A549 (cell line): ENCODE measurements at regions not wholly inside any gene's neighbourhood (a gene's known extent, or its start where the extent isn't known, plus 50 kb on each side); places are given as distances from the start of the nearest gene placed in this dataset.
"Not testable (repeated sequence)": the region's sequence is repeated elsewhere in the genome, so short reads cannot be mapped to it uniquely, and the experiment has no call there.

Source experiments
- ATAC-seq, 2 experiments: fragments of 200-7000 bp in 1 of 2; fragments of >200 bp in 1 of 2; cut with Nextera tagmentation in 1 of 2; cut with Tn5 transposase in 1 of 2; 3 replicates each; pipeline versions ENCODE4 v1.8.0 to v1.9.1; 2018 to 2020; ENCODE audit warnings: mild to moderate bottlenecking in 1 of 2, moderate library complexity in 1 of 2
- CTCF ChIA-PET: fragments of 300-600 bp; sonication (Branson Sonifier 250); formaldehyde crosslinking; extraction: SDS; loops from one replicate; lab custom pipeline; 2021; ENCODE audit warnings: antibody characterized with exemption, inconsistent platforms; lab: Yijun Ruan, JAX
- POLR2A ChIA-PET: fragments of 350-600 bp; formaldehyde crosslinking; extraction: SDS; loops from one replicate; lab custom pipeline; 2021; ENCODE audit warnings: antibody characterized with exemption, inconsistent platforms; lab: Yijun Ruan, JAX
- DNase-seq, 2 experiments: peaks; one replicate each; pipeline versions ENCODE4 v3.0.0 to v3.0.0-alpha.2; 2011 to 2016; ENCODE audit warnings: low read depth in 1 of 2, low spot score in 1 of 2
- FAIRE-seq: peaks from 2 replicates; lab custom pipeline; 2011; peaks lifted over from hg19 to GRCh38; lab: Jason Lieb, UNC
- H3K27ac ChIP-seq, 2 experiments: fragments of >200 bp; sonication (Bioruptor Twin); formaldehyde crosslinking; 3 replicates each; pipeline ENCODE4 v1.5.1; 2016 to 2017
- H3K4me1 ChIP-seq: fragments of >200 bp; sonication (Bioruptor Twin); formaldehyde crosslinking; 3 replicates; pipeline ENCODE4 v1.6.1; 2016
- H3K4me2 ChIP-seq: fragments of >200 bp; sonication (Bioruptor Twin); formaldehyde crosslinking; 3 replicates; pipeline ENCODE4 v1.6.1; 2016
- H3K4me3 ChIP-seq: fragments of >200 bp; sonication (Bioruptor Twin); formaldehyde crosslinking; 3 replicates; pipeline ENCODE4 v1.5.1; 2016
- H3K9me3 ChIP-seq: fragments of >200 bp; sonication (Bioruptor Twin); formaldehyde crosslinking; 3 replicates; pipeline ENCODE4 v1.6.1; 2016
- CBX2 ChIP-seq: fragments of 200-600 bp; sonication (generic); IDR thresholded peaks from 2 replicates; pipeline ENCODE4 v1.6.1; 2016; ENCODE audit warnings: low read depth, mild to moderate bottlenecking, borderline replicate concordance
- CHD2 ChIP-seq: fragments of 150-350 bp; IDR thresholded peaks from 2 replicates; pipeline ENCODE4 v1.6.1; 2014; ENCODE audit warnings: low read length; ENCODE audit not compliant: partially characterized antibody
- EHMT2 ChIP-seq: fragments of 200-600 bp; sonication (generic); IDR thresholded peaks from 2 replicates; pipeline ENCODE4 v1.6.1; 2016; ENCODE audit warnings: antibody characterized with exemption, low read depth, mild to moderate bottlenecking, moderate library complexity
- EP300 ChIP-seq, 2 experiments: fragments of >200 bp; sonication (Bioruptor Twin); formaldehyde crosslinking; IDR thresholded peaks; 2 replicates in 1 of 2; 3 replicates in 1 of 2; pipeline ENCODE4 v1.6.1; 2016 to 2017
- FOSL2 ChIP-seq, 2 experiments: fragments of 450-650 bp in 1 of 2; fragments of >200 bp in 1 of 2; sonication (Bioruptor Twin) in 1 of 2; formaldehyde crosslinking; IDR thresholded peaks; 2 replicates each; pipeline versions ENCODE4 v1.5.0 to v1.6.1; 2016 to 2020; ENCODE audit warnings: mild to moderate bottlenecking in 1 of 2, moderate library complexity in 1 of 2
- HEYL ChIP-seq: fragments of 250-450 bp; sonication (Bioruptor Pico); IDR thresholded peaks from 2 replicates; pipeline ENCODE4 v1.8.0; 2021; ENCODE audit warnings: mild to moderate bottlenecking, moderate library complexity
- HOXA7 ChIP-seq: fragments of 250-450 bp; sonication (Bioruptor Pico); IDR thresholded peaks from 2 replicates; pipeline ENCODE4 v1.5.0; 2020; ENCODE audit warnings: mild to moderate bottlenecking, moderate library complexity
- JUN ChIP-seq, 2 experiments: fragments of >200 bp; sonication (Bioruptor Twin); formaldehyde crosslinking; IDR thresholded peaks; 2 replicates in 1 of 2; 3 replicates in 1 of 2; pipeline ENCODE4 v1.6.1; 2016 to 2017
- KDM5A ChIP-seq: fragments of 200-600 bp; sonication (generic); IDR thresholded peaks from 2 replicates; pipeline ENCODE4 v1.6.1; 2016; ENCODE audit warnings: antibody characterized with exemption, mild to moderate bottlenecking
- MAX ChIP-seq: IDR thresholded peaks from 2 replicates; pipeline ENCODE4 v1.6.1; 2012
- MAZ ChIP-seq: fragments of 150-350 bp; IDR thresholded peaks from 2 replicates; pipeline ENCODE4 v1.6.1; 2014; ENCODE audit warnings: antibody characterized with exemption, low read depth, low read length, borderline replicate concordance
- NFE2L2 ChIP-seq: fragments of 150-350 bp; conservative IDR thresholded peaks from 2 replicates; pipeline ENCODE4 v1.6.1; 2014; ENCODE audit warnings: low read length
- PHF8 ChIP-seq: fragments of 200-600 bp; sonication (generic); IDR thresholded peaks from 2 replicates; pipeline ENCODE4 v1.6.1; 2016; ENCODE audit warnings: low read depth, mild to moderate bottlenecking, antibody characterized with exemption, moderate library complexity, borderline replicate concordance
- POLR2A ChIP-seq: IDR thresholded peaks from 2 replicates; pipeline ENCODE4 v1.6.1; 2012; ENCODE audit warnings: mild to moderate bottlenecking, low read length
- RAD21 ChIP-seq, 2 experiments: fragments of >200 bp in 1 of 2; sonication (Bioruptor Twin) in 1 of 2; formaldehyde crosslinking in 1 of 2; IDR thresholded peaks in 1 of 2; conservative IDR thresholded peaks in 1 of 2; 2 replicates in 1 of 2; 3 replicates in 1 of 2; pipeline ENCODE4 v1.6.1; 2012 to 2018; ENCODE audit warnings: inconsistent platforms in 1 of 2
- RARB ChIP-seq: fragments of 250-450 bp; sonication (Bioruptor Pico); IDR thresholded peaks from 2 replicates; pipeline ENCODE4 v1.8.0; 2021; ENCODE audit warnings: mild to moderate bottlenecking, moderate library complexity
- RNF2 ChIP-seq: fragments of 200-600 bp; sonication (generic); IDR thresholded peaks from 2 replicates; pipeline ENCODE4 v1.6.1; 2016; ENCODE audit warnings: low read depth, mild to moderate bottlenecking, antibody characterized with exemption, moderate library complexity, borderline replicate concordance
- SREBF2 ChIP-seq: fragments of 450-650 bp; IDR thresholded peaks from 2 replicates; pipeline ENCODE4 v1.6.1; 2014; ENCODE audit warnings: mild to moderate bottlenecking, moderate library complexity
- TP53 ChIP-seq: fragments of 250-450 bp; sonication (Bioruptor Pico); IDR thresholded peaks from 2 replicates; pipeline ENCODE4 v1.5.0; 2021; ENCODE audit warnings: mild to moderate bottlenecking, moderate library complexity
- ZFP36 ChIP-seq: fragments of 450-650 bp; IDR thresholded peaks from 2 replicates; pipeline ENCODE4 v1.6.1; 2014; ENCODE audit warnings: borderline replicate concordance; ENCODE audit not compliant: partially characterized antibody
- ZSCAN20 ChIP-seq: fragments of 250-450 bp; sonication (Bioruptor Pico); IDR thresholded peaks from 2 replicates; pipeline ENCODE4 v1.8.0; 2022; ENCODE audit warnings: mild to moderate bottlenecking, moderate library complexity
- WGBS: methylation state at CpG from one replicate; pipeline ENCODE4 v1.1.6; 2017; ENCODE audit errors: missing lambda C conversion rate; 5-methylcytosine and 5-hydroxymethylcytosine counted together
- TF ChIP-seq, protein P1 (sequence below): IDR thresholded peaks from 2 replicates; pipeline ENCODE4 v1.6.1; 2012; ENCODE audit warnings: low read depth, borderline replicate concordance
- TF ChIP-seq, protein P2 (sequence below): fragments of 450-650 bp; IDR thresholded peaks from 2 replicates; pipeline ENCODE4 v1.6.1; 2014; ENCODE audit warnings: antibody characterized with exemption
- TF ChIP-seq, protein P3 (sequence below): fragments of 200-600 bp; sonication (generic); IDR thresholded peaks from 2 replicates; pipeline ENCODE4 v1.6.1; 2016; ENCODE audit warnings: antibody characterized with exemption, mild to moderate bottlenecking, moderate library complexity

DNA sequence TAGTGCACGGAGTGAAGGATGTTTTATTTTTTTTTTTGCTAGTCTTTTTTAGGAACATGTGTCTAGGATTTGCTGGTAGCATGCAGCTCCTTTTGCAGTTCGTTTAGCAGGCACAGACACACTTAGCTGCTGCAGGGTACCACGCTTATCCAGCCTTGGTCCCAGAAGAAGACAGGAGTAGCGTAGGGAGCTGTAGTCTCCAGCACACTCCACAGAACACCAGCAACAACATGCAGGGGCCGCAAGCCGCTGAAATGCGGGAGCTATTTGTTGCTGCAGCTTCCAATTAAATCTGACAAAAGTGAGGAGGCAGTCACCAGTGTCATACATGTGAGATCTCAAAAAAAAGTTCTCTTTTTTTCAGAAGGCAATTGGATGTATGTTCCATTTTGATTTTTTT lies 486.2 kb upstream of the KLF6 start:
- TF ChIP-seq SREBF2 = no peak
- TF ChIP-seq RAD21 (conservative IDR thresholded peaks at IDR 0.05 in 1 of 2, IDR thresholded peaks at IDR 0.05 in 1 of 2) = no peak
- no peak for TF ChIP-seq EHMT2
- TF ChIP-seq RNF2 = no peak
- no peak for TF ChIP-seq CBX2
- no peak for TF ChIP-seq NFE2L2
- no peak for TF ChIP-seq HOXA7 (CRISPR knock-in tag)
- TF ChIP-seq, protein P1, sequence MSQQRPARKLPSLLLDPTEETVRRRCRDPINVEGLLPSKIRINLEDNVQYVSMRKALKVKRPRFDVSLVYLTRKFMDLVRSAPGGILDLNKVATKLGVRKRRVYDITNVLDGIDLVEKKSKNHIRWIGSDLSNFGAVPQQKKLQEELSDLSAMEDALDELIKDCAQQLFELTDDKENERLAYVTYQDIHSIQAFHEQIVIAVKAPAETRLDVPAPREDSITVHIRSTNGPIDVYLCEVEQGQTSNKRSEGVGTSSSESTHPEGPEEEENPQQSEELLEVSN = no peak
- TF ChIP-seq POLR2A = no peak
- TF ChIP-seq JUN (IDR thresholded peaks at IDR 0.05) = no peak
- TF ChIP-seq ZSCAN20 (CRISPR knock-in tag) = no peak
- TF ChIP-seq MAX = no peak
- no peak for TF ChIP-seq CHD2
- no peak for TF ChIP-seq FOSL2 (IDR thresholded peaks at IDR 0.05)
- TF ChIP-seq FOSL2 (CRISPR knock-in tag; IDR thresholded peaks at IDR 0.05) = no peak
- TF ChIP-seq ZFP36 = no peak
- TF ChIP-seq HEYL = no peak
- no peak for TF ChIP-seq RARB
- no peak for TF ChIP-seq TP53 (CRISPR knock-in tag)
- TF ChIP-seq PHF8 = no peak
- Histone ChIP-seq H3K4me3 (no peak overlapping the region), H3K4me2 (no peak overlapping the region), H3K9me3 (no peaks in the 10 kb centered on the region), H3K27ac (no peak overlapping the region), H3K4me1 (peaks cover 8% of the 10 kb centered on the region; the same call in 1 of the 3 replicates)
- WGBS = 90% methylated on average over 7 of the region's 7 CpGs
- ATAC-seq (no peak), DNase-seq (no peak), FAIRE-seq (no peak)
- CTCF ChIA-PET = interaction anchor here (1.4 kb wide), 1 partner anchor 10 kb away, joined by 3 read pairs; no protein-coding TSS in a partner anchor
- POLR2A ChIA-PET = no interaction called here

DNA sequence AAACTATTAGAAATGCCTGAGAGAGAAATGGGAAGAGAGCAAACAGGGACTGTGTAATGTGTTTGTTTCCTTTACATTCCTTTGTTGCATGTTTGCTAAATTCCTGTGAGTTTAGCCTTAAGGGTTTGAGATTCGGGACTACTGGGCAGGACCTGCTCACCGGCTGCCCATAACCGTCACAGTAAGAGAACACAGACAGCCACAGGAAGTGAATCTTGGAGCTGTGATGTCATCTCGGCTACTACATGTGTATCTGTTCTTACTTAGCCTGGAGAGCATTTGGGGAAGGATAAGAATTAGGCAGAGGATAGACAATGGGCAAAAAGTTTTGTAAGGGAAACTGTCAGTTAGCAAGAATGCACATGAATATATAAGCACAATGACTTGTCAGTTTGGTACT lies 485.1 kb upstream of the KLF6 start:
- CTCF ChIA-PET = interaction anchor here (1.4 kb wide), 1 partner anchor 9 kb away, joined by 3 read pairs; no protein-coding TSS in a partner anchor

DNA sequence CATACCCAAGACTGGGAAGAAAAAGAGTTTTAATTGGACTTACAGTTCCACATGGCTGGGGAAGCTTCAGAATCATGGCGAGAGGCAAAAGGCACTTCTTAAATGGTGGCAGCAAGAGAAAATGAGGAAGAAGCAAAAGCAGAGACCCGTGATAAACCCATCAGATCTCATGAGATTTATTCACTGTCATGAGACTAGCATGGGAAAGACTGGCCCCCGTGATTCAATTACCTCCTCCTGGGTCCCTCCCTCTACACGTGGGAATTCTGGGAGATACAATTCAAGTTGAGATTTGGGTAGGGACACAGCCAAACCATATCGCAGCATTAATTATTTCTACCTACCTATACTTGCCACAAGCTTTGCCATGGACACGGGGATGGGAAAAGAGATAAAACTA lies 483.5 kb upstream of the KLF6 start:
- H3K27ac ChIP-seq, DNase-seq, FAIRE-seq, H3K4me3 ChIP-seq, ATAC-seq, H3K9me3 ChIP-seq, POLR2A ChIA-PET, H3K4me2 ChIP-seq: not testable (repeated sequence)
- H3K4me1 ChIP-seq = peaks cover 12% of the 10 kb centered on the region
- 80% methylated on average over 6 of the region's 6 CpGs for WGBS
- CTCF ChIA-PET = interaction anchor here (1.2 kb wide), 1 partner anchor 47 kb away, joined by 4 read pairs; no protein-coding TSS in a partner anchor

More for the DNA sequence above, 485.1 kb upstream of the KLF6 start:
- Histone ChIP-seq H3K4me1 (peaks cover 8% of the 10 kb centered on the region; the same call in 1 of the 3 replicates), H3K4me2 (peak overlapping the region; percentile 41), H3K27ac (peak overlapping the region; percentile 10 to 36; a peak in 2 of 6 replicates), H3K4me3 (no peak overlapping the region), H3K9me3 (no peaks in the 10 kb centered on the region)
- TF ChIP-seq KDM5A = no peak
- no peak for TF ChIP-seq ZSCAN20 (CRISPR knock-in tag)
- TF ChIP-seq, protein P2, sequence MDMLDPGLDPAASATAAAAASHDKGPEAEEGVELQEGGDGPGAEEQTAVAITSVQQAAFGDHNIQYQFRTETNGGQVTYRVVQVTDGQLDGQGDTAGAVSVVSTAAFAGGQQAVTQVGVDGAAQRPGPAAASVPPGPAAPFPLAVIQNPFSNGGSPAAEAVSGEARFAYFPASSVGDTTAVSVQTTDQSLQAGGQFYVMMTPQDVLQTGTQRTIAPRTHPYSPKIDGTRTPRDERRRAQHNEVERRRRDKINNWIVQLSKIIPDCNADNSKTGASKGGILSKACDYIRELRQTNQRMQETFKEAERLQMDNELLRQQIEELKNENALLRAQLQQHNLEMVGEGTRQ = no peak
- no peak for TF ChIP-seq EP300 (IDR thresholded peaks at IDR 0.05)
- TF ChIP-seq NFE2L2 = no peak
- TF ChIP-seq RAD21 (conservative IDR thresholded peaks at IDR 0.05 in 1 of 2, IDR thresholded peaks at IDR 0.05 in 1 of 2) = no peak
- TF ChIP-seq EHMT2 = no peak
- no peak for TF ChIP-seq HOXA7 (CRISPR knock-in tag)
- no peak for TF ChIP-seq MAZ
- TF ChIP-seq, protein P3, sequence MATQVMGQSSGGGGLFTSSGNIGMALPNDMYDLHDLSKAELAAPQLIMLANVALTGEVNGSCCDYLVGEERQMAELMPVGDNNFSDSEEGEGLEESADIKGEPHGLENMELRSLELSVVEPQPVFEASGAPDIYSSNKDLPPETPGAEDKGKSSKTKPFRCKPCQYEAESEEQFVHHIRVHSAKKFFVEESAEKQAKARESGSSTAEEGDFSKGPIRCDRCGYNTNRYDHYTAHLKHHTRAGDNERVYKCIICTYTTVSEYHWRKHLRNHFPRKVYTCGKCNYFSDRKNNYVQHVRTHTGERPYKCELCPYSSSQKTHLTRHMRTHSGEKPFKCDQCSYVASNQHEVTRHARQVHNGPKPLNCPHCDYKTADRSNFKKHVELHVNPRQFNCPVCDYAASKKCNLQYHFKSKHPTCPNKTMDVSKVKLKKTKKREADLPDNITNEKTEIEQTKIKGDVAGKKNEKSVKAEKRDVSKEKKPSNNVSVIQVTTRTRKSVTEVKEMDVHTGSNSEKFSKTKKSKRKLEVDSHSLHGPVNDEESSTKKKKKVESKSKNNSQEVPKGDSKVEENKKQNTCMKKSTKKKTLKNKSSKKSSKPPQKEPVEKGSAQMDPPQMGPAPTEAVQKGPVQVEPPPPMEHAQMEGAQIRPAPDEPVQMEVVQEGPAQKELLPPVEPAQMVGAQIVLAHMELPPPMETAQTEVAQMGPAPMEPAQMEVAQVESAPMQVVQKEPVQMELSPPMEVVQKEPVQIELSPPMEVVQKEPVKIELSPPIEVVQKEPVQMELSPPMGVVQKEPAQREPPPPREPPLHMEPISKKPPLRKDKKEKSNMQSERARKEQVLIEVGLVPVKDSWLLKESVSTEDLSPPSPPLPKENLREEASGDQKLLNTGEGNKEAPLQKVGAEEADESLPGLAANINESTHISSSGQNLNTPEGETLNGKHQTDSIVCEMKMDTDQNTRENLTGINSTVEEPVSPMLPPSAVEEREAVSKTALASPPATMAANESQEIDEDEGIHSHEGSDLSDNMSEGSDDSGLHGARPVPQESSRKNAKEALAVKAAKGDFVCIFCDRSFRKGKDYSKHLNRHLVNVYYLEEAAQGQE = no peak
- POLR2A ChIA-PET = interaction anchor here (0.7 kb wide), 1 partner anchor 132 kb away, joined by 3 read pairs; no protein-coding TSS in a partner anchor
- DNase-seq = peak in 1 of 2 experiments; percentile 39
- FAIRE-seq = no peak
- peak; percentile 68 to 83 for ATAC-seq
- WGBS = 12% methylated on average over 4 of the region's 4 CpGs
